ENCODE measurements at regions not wholly inside any gene's neighbourhood (a gene's known extent, or its start where the extent isn't known, plus 50 kb on each side); places are given as distances from the start of the nearest gene placed in this dataset.

DNA sequence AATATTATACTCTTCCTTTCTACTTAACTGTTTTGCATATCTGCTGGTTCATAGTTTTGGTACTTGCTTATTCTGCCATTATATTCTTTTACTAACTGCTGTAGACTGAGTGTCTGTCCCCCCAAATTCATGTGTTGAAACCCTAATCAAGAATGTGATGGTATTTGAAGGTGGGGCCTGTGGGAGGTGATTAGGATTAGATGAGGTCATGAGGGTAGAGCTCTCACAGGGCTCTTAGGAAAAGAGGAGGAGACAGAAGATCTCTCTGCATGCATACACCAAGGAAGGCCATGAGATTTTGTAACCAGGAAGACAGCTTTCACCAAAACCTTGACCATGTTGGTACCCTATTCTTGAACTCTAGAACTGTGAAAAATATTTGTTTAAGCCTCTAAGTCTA, 354.1 kb upstream of the B3GALT2 start:
- TF ChIP-seq, protein P1, sequence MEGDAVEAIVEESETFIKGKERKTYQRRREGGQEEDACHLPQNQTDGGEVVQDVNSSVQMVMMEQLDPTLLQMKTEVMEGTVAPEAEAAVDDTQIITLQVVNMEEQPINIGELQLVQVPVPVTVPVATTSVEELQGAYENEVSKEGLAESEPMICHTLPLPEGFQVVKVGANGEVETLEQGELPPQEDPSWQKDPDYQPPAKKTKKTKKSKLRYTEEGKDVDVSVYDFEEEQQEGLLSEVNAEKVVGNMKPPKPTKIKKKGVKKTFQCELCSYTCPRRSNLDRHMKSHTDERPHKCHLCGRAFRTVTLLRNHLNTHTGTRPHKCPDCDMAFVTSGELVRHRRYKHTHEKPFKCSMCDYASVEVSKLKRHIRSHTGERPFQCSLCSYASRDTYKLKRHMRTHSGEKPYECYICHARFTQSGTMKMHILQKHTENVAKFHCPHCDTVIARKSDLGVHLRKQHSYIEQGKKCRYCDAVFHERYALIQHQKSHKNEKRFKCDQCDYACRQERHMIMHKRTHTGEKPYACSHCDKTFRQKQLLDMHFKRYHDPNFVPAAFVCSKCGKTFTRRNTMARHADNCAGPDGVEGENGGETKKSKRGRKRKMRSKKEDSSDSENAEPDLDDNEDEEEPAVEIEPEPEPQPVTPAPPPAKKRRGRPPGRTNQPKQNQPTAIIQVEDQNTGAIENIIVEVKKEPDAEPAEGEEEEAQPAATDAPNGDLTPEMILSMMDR (conservative IDR thresholded peaks at IDR 0.05) = no peak
- H3K4me3 ChIP-seq (ENCODE audit: low read length) = no peak overlapping the region

DNA sequence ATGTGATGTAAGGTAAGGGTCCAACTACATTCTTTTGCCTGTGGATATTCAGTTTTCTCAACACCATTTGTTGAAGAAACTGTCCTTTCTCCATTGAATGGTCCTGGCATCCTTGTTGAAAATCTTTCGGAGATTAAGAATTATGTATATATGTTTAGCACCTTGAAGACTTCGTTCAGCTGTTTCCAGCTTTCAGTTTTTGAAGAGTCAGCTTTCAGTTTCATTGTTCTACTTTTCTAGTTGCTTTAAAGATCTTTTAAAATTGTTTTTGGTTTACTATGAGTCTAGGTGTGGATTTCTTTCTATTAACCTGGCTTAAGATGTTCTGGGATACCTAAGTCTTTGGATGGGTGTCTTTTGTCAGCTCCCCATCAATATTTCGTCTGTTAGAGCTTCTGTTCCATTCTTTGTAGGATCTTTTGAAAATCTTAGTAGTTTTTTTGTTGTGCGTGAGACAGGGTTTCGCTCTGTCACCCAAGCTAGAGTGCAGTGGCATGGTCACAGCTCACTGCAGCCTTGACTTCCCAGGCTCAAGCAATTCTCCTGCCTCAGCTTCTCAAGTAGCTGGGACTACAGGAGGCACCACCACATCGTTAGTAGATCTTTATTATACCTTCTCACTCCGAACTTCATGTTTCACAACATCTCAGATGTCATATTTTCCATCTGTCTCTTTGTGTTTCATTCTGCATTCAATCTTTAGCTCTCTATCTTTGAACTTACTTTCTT, 353.5 kb upstream of the B3GALT2 start:
- H3K36me3 Mint-ChIP-seq (ENCODE audit: low read depth) = no peaks in the 10 kb centered on the region

More for the DNA sequence above, 354.1 kb upstream of the B3GALT2 start:
- no peaks in the 10 kb centered on the region for H3K36me3 ChIP-seq (ENCODE audit: control insufficient read depth, insufficient read depth, low read length)
- Mint-ChIP-seq H3K4me3 (no peak overlapping the region), H3K4me1 (peaks cover 36% of the 10 kb centered on the region), H3K9me3 (no peaks in the 10 kb centered on the region), H3K36me3 (ENCODE audit: low read depth) (no peaks in the 10 kb centered on the region), H3K27me3 (ENCODE audit: insufficient read depth) (no peaks in the 10 kb centered on the region), H3K27ac (peak overlapping the region; percentile 33)
- H3K9me3 ChIP-seq (ENCODE audit: control insufficient read depth, low read length) = no peaks in the 10 kb centered on the region
- peaks cover 10% of the 10 kb centered on the region for H3K4me1 ChIP-seq (ENCODE audit: control insufficient read depth, insufficient read depth, low read length)
- no peaks in the 10 kb centered on the region for H3K27me3 ChIP-seq (ENCODE audit: control insufficient read depth, insufficient read depth, low read length, poor library complexity, severe bottlenecking)
- no peak overlapping the region for H3K27ac ChIP-seq (ENCODE audit: low read depth, low read length)
- no peak overlapping the region for H3K9ac ChIP-seq (ENCODE audit: extremely low read depth, low read length, poor library complexity, severe bottlenecking)
- no peak for DNase-seq

DNA sequence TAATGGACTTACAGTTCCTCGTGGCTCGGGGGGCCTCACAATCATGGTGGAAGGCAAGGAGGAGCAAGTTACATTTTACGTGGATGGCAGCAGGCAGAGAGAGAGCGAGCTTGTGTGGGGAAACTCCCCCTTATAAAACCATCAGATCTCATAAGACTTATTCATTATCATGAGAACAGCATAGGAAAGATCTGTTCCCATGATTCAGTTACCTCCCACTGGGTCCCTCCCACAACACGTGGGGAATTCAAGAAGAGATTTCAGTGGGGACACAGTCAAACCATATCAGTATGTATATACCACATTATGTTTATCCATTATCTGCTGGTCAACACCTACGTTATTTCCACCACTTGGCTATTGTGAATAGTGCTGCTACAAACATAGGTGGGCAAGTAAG, 352.3 kb upstream of the B3GALT2 start:
- Mint-ChIP-seq H3K9me3 (no peaks in the 10 kb centered on the region), H3K36me3 (ENCODE audit: low read depth) (no peaks in the 10 kb centered on the region), H3K4me1 (peaks cover 33% of the 10 kb centered on the region), H3K4me3 (no peak overlapping the region), H3K27me3 (ENCODE audit: insufficient read depth) (no peaks in the 10 kb centered on the region), H3K27ac (no peak overlapping the region)
- Histone ChIP-seq H3K4me1 (ENCODE audit: control insufficient read depth, insufficient read depth, low read length) (peaks cover 10% of the 10 kb centered on the region), H3K9ac (ENCODE audit: extremely low read depth, low read length, poor library complexity, severe bottlenecking) (no peak overlapping the region), H3K9me3 (ENCODE audit: control insufficient read depth, low read length) (no peaks in the 10 kb centered on the region), H3K4me3 (ENCODE audit: low read length) (no peak overlapping the region), H3K27me3 (ENCODE audit: control insufficient read depth, insufficient read depth, low read length, poor library complexity, severe bottlenecking) (no peaks in the 10 kb centered on the region), H3K27ac (ENCODE audit: low read depth, low read length) (no peak overlapping the region), H3K36me3 (ENCODE audit: control insufficient read depth, insufficient read depth, low read length) (no peaks in the 10 kb centered on the region)
- WGBS, 2 experiments (ENCODE audit: insufficient coverage in 1 of 2, insufficient read length in 1 of 2) = 91 to 92% methylated on average over 4 to 6 of the region's 6 CpGs
- no peak for DNase-seq
- TF ChIP-seq, protein P1 (conservative IDR thresholded peaks at IDR 0.05) = no peak

More for the DNA sequence above, 353.5 kb upstream of the B3GALT2 start:
- Histone ChIP-seq H3K4me1 (ENCODE audit: control insufficient read depth, insufficient read depth, low read length) (peaks cover 10% of the 10 kb centered on the region), H3K4me3 (ENCODE audit: low read length) (no peak overlapping the region), H3K27me3 (ENCODE audit: control insufficient read depth, insufficient read depth, low read length, poor library complexity, severe bottlenecking) (no peaks in the 10 kb centered on the region), H3K27ac (ENCODE audit: low read depth, low read length) (no peak overlapping the region), H3K9ac (ENCODE audit: extremely low read depth, low read length, poor library complexity, severe bottlenecking) (no peak overlapping the region), H3K9me3 (ENCODE audit: control insufficient read depth, low read length) (no peaks in the 10 kb centered on the region), H3K36me3 (ENCODE audit: control insufficient read depth, insufficient read depth, low read length) (no peaks in the 10 kb centered on the region)
- Mint-ChIP-seq H3K4me3 (no peak overlapping the region), H3K9me3 (no peaks in the 10 kb centered on the region), H3K27me3 (ENCODE audit: insufficient read depth) (no peaks in the 10 kb centered on the region), H3K27ac (no peak overlapping the region), H3K4me1 (peaks cover 36% of the 10 kb centered on the region)
- no peak for DNase-seq
- TF ChIP-seq, protein P1 (conservative IDR thresholded peaks at IDR 0.05) = no peak
- WGBS, 2 experiments (ENCODE audit: insufficient coverage in 1 of 2, insufficient read length in 1 of 2) = 92 to 97% methylated on average over 3 to 7 of the region's 7 CpGs
